ENCODE measurements at regions not wholly inside any gene's neighbourhood (a gene's known extent, or its start where the extent isn't known, plus 50 kb on each side); places are given as distances from the start of the nearest gene placed in this dataset.
A peak's percentile ranks its signal among the peaks of the same experiment; 100 is the strongest.

DNA sequence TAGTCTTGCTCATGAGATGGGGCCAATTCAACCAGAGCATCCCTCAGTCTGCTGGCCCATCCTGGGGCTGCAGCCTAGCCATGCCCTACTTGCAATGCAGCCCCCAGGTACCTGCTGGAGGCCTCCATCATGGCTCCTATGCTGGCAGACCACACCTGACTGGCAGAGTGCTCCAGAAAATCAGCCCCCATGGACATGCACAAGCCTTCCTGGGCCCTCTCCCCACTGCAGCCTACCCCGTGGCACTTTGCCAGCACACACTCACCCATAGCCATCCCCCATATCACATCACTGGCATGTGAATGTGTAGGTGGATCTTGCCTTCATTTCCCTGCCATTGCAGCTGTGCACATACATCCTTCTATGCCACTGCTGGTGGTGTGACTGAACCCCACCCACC lies 381.8 kb downstream of the UBE2NL start:
- no peak overlapping the region for H3K4me3 ChIP-seq (ENCODE audit: low read depth, low read length)
- DNase-seq (ENCODE audit: low read depth) = no peak
- TF ChIP-seq, protein P1, sequence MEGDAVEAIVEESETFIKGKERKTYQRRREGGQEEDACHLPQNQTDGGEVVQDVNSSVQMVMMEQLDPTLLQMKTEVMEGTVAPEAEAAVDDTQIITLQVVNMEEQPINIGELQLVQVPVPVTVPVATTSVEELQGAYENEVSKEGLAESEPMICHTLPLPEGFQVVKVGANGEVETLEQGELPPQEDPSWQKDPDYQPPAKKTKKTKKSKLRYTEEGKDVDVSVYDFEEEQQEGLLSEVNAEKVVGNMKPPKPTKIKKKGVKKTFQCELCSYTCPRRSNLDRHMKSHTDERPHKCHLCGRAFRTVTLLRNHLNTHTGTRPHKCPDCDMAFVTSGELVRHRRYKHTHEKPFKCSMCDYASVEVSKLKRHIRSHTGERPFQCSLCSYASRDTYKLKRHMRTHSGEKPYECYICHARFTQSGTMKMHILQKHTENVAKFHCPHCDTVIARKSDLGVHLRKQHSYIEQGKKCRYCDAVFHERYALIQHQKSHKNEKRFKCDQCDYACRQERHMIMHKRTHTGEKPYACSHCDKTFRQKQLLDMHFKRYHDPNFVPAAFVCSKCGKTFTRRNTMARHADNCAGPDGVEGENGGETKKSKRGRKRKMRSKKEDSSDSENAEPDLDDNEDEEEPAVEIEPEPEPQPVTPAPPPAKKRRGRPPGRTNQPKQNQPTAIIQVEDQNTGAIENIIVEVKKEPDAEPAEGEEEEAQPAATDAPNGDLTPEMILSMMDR (conservative IDR thresholded peaks at IDR 0.05; ENCODE audit: low read depth, low read length) = no peak

DNA sequence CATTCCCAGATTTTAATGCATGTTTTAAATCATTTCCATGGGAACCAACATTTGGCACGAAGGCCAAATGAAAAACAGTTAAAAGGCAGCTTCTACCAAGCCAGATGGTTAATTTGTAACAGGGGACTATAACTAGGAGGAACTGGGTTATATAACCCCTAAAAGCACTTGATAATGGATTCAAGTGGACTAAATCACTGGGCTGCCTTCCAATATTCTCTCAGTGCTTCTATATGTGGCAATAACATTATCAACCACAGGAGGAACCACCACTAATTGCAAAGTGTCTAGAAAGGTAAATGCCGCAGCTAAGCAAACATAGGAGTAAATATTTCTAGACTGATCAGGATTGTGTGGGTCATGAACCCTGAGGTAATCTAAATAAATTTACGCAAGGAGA lies 391.5 kb downstream of the UBE2NL start:
- H3K4me3 ChIP-seq (ENCODE audit: low read depth, low read length) = no peak overlapping the region
- TF ChIP-seq, protein P1 (conservative IDR thresholded peaks at IDR 0.05; ENCODE audit: low read depth, low read length) = no peak
- peak; percentile 46 for DNase-seq (ENCODE audit: low read depth)

DNA sequence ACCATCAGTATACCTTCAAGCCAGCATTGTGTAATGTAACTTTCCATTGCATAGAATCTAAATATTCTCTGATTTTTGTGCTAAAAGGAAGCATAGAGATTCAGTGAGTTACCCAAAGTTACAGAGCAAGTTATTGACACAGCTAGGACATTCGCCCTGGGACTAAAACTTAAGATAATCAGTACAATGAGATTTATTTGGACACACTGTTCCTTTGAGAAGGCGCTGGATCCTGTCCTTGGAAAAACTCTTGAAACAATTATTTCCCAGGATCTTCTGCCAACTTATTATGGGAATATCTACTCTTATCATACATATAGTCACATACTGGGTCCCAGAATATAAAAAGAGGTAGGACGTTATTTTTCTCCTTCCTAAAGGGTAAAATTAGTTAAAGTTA lies 392.0 kb downstream of the UBE2NL start:
- DNase-seq (ENCODE audit: low read depth) = no peak
- TF ChIP-seq, protein P1 (conservative IDR thresholded peaks at IDR 0.05; ENCODE audit: low read depth, low read length) = no peak
- H3K4me3 ChIP-seq (ENCODE audit: low read depth, low read length) = no peak overlapping the region

DNA sequence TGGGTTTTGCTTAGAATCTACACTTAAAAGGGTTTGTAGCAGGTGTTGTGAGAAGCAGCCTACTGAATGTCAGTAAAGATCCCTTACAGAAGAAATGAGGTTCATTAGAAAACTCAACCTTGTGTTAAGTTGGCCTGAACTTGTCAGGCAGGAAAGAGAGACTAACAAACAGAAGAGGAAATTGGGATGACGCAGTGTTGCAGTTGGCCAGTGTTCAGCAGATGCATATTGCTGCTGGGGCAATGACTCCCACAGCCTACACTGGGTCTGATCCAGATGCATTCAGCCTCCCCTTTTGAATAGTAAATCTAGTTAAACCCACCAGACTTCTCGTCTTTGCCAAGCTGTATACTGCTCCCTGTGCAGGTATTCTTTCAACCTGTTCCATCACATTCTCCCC lies 409.4 kb downstream of the UBE2NL start:
- no peak for DNase-seq (ENCODE audit: low read depth)
- H3K4me3 ChIP-seq (ENCODE audit: low read depth, low read length) = no peak overlapping the region
- TF ChIP-seq, protein P1 (conservative IDR thresholded peaks at IDR 0.05; ENCODE audit: low read depth, low read length) = no peak

DNA sequence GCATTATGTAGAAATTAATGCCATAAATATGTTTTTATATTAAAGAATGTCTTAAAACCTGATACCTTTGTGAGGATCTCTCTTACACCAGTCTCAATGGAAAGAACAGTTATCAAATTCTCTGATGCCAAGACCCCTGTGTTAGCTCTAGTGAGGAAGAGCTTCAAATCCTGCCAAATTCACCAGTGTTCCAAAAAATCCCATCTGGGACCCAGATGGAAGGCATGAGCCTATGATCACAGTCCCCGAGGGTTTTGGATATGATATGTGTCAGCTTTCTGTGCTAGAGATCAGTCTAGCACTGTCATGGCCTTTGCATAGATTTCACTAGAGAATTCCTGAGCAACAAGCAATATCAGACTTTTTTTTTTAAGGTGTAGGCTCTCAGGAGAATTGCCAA lies 412.1 kb downstream of the UBE2NL start:
- TF ChIP-seq, protein P1 (conservative IDR thresholded peaks at IDR 0.05; ENCODE audit: low read depth, low read length) = no peak
- H3K4me3 ChIP-seq (ENCODE audit: low read depth, low read length) = no peak overlapping the region
- DNase-seq (ENCODE audit: low read depth) = no peak

DNA sequence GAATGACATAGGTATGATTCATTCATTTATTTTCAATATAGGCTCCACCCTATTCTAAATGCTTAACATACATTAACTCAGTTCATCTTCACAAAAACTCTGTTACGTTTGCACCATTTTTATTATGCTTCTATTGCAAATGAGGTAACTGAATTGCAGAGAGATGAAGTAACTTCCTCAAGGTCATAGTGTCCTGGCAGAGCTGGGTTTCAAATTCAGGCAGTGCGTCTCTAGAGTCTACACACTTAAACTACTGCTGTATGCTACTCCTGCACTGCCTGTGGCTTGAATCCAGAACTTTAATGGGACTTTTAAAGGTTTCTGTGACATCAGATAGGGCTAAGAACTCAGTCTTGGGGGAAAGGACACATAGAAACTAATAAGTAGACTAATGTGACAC lies 413.4 kb downstream of the UBE2NL start:
- no peak for DNase-seq (ENCODE audit: low read depth)
- TF ChIP-seq, protein P1 (conservative IDR thresholded peaks at IDR 0.05; ENCODE audit: low read depth, low read length) = no peak
- H3K4me3 ChIP-seq (ENCODE audit: low read depth, low read length) = no peak overlapping the region

DNA sequence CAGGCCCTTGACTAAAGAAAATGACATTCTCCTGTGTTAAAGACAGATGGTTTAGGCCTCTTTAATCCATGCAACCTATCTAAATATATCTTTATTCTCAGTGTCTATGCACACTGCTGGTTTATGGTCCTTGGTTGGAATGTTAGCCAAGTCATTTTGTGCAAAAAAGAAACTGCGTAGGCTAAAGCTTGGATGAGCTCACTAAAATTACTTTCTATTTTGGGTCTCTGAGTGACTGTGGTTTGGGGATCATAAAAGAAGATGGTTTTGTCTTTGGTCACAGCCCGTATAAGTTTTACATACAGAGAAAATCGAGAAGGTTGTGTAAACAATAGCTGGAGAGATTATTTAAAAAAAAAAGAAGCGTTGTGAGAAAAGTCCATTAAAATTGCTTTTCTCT lies 443.6 kb downstream of the UBE2NL start:
- no peak for DNase-seq (ENCODE audit: low read depth)
- H3K4me3 ChIP-seq (ENCODE audit: low read depth, low read length) = no peak overlapping the region

More for the DNA sequence above, 443.6 kb downstream of the UBE2NL start:
- TF ChIP-seq, protein P1 (conservative IDR thresholded peaks at IDR 0.05; ENCODE audit: low read depth, low read length) = no peak

Data from epithelial cell of proximal tubule (primary cell).